Gastroesophageal sphincter (tissue), 4 donors: ENCODE measurements at regions not wholly inside any gene's neighbourhood (a gene's known extent, or its start where the extent isn't known, plus 50 kb on each side); places are given as distances from the start of the nearest gene placed in this dataset.

Experiments
- ATAC-seq: fragments of 150-250 bp; one replicate; pipeline ENCODE4 v1.9.1; 2016; ENCODE audit warnings: mild to moderate bottlenecking, moderate library complexity
- H3K27ac ChIP-seq, 4 donors: fragments of 200-600 bp; sonication (generic) in 3 of 4; 1 replicate in 3 of 4; 2 replicates in 1 of 4; pipeline ENCODE4 v1.5.1; 2016 to 2019
- H3K27me3 ChIP-seq: fragments of 200-600 bp; sonication (generic); one replicate; pipeline ENCODE4 v1.5.1; 2019
- H3K36me3 ChIP-seq, 2 donors: fragments of 200-600 bp; sonication (generic); one replicate each; pipeline ENCODE4 v1.5.1; 2019; ENCODE audit warnings: control low read depth in 1 of 2
- H3K4me1 ChIP-seq, 3 donors: fragments of 200-600 bp; sonication (generic); 1 replicate in 2 of 3; 2 replicates in 1 of 3; pipeline ENCODE4 v1.5.1; 2016 to 2019; ENCODE audit warnings: control low read depth in 2 of 3
- H3K4me3 ChIP-seq, 2 donors: fragments of 200-600 bp; sonication (generic); one replicate each; pipeline ENCODE4 v1.5.1; 2019; ENCODE audit warnings: mild to moderate bottlenecking in 1 of 2, moderate library complexity in 1 of 2
- H3K9me3 ChIP-seq, 3 donors: fragments of 200-600 bp; sonication (generic); one replicate each; pipeline ENCODE4 v1.5.1; 2017 to 2019; ENCODE audit warnings: control low read depth in 2 of 3
- CTCF ChIP-seq, 4 experiments: fragments of 200-600 bp in 2 of 4; fragments of 450-650 bp in 2 of 4; sonication (generic) in 1 of 4; IDR thresholded peaks; one replicate each; pipeline ENCODE4 v1.5.1; 2017 to 2019; ENCODE audit warnings: antibody characterized with exemption in 4 of 4, mild to moderate bottlenecking in 2 of 4, moderate library complexity in 2 of 4
- EP300 ChIP-seq: sonication (generic); formaldehyde crosslinking; IDR thresholded peaks from one replicate; pipeline ENCODE4 v1.6.1; 2017; ENCODE audit warnings: antibody characterized with exemption, mild to moderate bottlenecking
- POLR2A ChIP-seq, 2 donors: fragments of 450-650 bp; IDR thresholded peaks; one replicate each; pipeline ENCODE4 v1.6.1; 2017; ENCODE audit warnings: antibody characterized with exemption in 2 of 2, mild to moderate bottlenecking in 2 of 2, moderate library complexity in 1 of 2
- POLR2AphosphoS5 ChIP-seq: sonication (generic); formaldehyde crosslinking; IDR thresholded peaks from one replicate; pipeline ENCODE4 v1.6.1; 2017; ENCODE audit warnings: antibody characterized with exemption
- WGBS, 2 donors: methylation state at CpG; one replicate each; pipeline ENCODE4 v1.1.5; 2018; ENCODE audit warnings: low coverage in 1 of 2; 5-methylcytosine and 5-hydroxymethylcytosine counted together

- H3K27ac ChIP-seq = no peak overlapping the region
- TF ChIP-seq POLR2A (IDR thresholded peaks at IDR 0.05) = no peak
- TF ChIP-seq EP300 = no peak
- TF ChIP-seq CTCF (IDR thresholded peaks at IDR 0.05) = no peak
- TF ChIP-seq POLR2AphosphoS5 = no peak
- no peaks in the 10 kb centered on the region for H3K4me1 ChIP-seq
- no peaks in the 10 kb centered on the region for H3K27me3 ChIP-seq
- H3K4me3 ChIP-seq = no peak overlapping the region
- WGBS, 2 donors = 76% methylated on average over 4 of the region's 9 CpGs; no CpG with 5 or more reads in 1 of the 2 donors
- no peaks in the 10 kb centered on the region for H3K9me3 ChIP-seq
- ATAC-seq = no peak
- H3K36me3 ChIP-seq = no peaks in the 10 kb centered on the region
Observed at GRCh38 chr15:66956672-66957430, 108.6 kb upstream of the SMAD3 start.

DNA sequence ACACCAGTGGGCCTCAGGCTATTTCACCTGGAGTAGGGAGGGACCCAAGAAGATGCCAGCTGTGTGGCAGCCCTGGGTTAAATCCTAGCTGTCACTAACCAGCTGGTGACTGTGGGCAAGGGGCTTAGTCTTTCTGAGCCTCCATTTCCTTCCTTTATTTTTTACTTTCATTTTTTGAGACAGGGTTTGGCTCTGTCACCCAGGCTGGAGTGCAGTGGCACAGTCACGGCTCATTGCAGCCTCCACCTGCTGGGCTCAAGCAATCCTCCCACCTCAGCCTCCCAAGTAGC, 108.0 kb upstream of the SMAD3 start:
- no peak for ATAC-seq
- TF ChIP-seq POLR2A (IDR thresholded peaks at IDR 0.05) = no peak
- no peak for TF ChIP-seq CTCF (IDR thresholded peaks at IDR 0.05)
- no peak for TF ChIP-seq POLR2AphosphoS5
- TF ChIP-seq EP300 = no peak
- no peaks in the 10 kb centered on the region for H3K4me1 ChIP-seq
- no peaks in the 10 kb centered on the region for H3K9me3 ChIP-seq
- H3K36me3 ChIP-seq = no peaks in the 10 kb centered on the region
- no peak overlapping the region for H3K27ac ChIP-seq
- no peaks in the 10 kb centered on the region for H3K27me3 ChIP-seq
- H3K4me3 ChIP-seq = no peak overlapping the region
- 80 to 89% methylated on average over 1 of the region's 1 CpG for WGBS, 2 donors

DNA sequence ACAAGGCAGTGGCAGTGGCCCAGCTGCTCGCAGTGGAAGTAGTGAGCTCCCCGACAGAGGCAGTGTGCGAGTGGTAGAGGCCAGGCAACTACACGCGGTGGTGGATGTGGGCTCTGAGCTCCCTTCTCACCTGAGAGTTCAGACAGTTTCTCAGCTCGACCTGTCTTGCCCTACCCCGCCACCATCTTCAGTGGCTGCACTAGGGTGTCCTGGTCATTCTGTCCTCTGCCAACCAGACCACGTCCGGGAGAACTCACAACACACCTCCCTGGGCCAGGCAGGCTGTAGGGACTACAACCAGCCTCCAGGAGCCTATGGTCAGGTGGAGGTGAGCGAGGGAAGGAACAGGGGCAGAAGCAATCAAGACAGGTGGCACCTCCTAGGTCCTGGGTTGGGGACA, 106.3 kb upstream of the SMAD3 start:
- ATAC-seq = no peak
- WGBS, 2 donors = 90% methylated on average over 5 of the region's 10 CpGs; no CpG with 5 or more reads in 1 of the 2 donors
- no peaks in the 10 kb centered on the region for H3K4me1 ChIP-seq

GRCh38 chr15:66959875-66960274, 105.5 kb upstream of the SMAD3 start:
- 46 to 62% methylated on average over 2 to 3 of the region's 3 CpGs for WGBS, 2 donors

More for the DNA sequence above, 106.3 kb upstream of the SMAD3 start:
- Histone ChIP-seq H3K27ac (no peak overlapping the region), H3K27me3 (no peaks in the 10 kb centered on the region), H3K4me3 (no peak overlapping the region), H3K36me3 (no peaks in the 10 kb centered on the region), H3K9me3 (no peaks in the 10 kb centered on the region)
- no peak for TF ChIP-seq POLR2A (IDR thresholded peaks at IDR 0.05)
- no peak for TF ChIP-seq EP300
- TF ChIP-seq CTCF (IDR thresholded peaks at IDR 0.05) = no peak
- no peak for TF ChIP-seq POLR2AphosphoS5

More at GRCh38 chr15:66959875-66960274, 105.5 kb upstream of the SMAD3 start:
- no peak overlapping the region for H3K27ac ChIP-seq
- ATAC-seq = no peak
- no peaks in the 10 kb centered on the region for H3K27me3 ChIP-seq
- TF ChIP-seq CTCF (IDR thresholded peaks at IDR 0.05) = no peak
- no peak for TF ChIP-seq EP300
- TF ChIP-seq POLR2AphosphoS5 = no peak
- TF ChIP-seq POLR2A (IDR thresholded peaks at IDR 0.05) = no peak
- no peaks in the 10 kb centered on the region for H3K36me3 ChIP-seq
- H3K9me3 ChIP-seq = no peaks in the 10 kb centered on the region
- H3K4me3 ChIP-seq = no peak overlapping the region
- no peaks in the 10 kb centered on the region for H3K4me1 ChIP-seq
